Fibroblast of lung (primary cell): ENCODE measurements at regions not wholly inside any gene's neighbourhood (a gene's known extent, or its start where the extent isn't known, plus 50 kb on each side); places are given as distances from the start of the nearest gene placed in this dataset.

Source experiments
- CTCF ChIP-seq, 2 donors: IDR thresholded peaks in 1 of 2; conservative IDR thresholded peaks in 1 of 2; 1 replicate in 1 of 2; 2 replicates in 1 of 2; pipeline ENCODE4 v1.5.1; 2011 to 2012; ENCODE audit warnings: low read length in 2 of 2, control low read depth in 1 of 2, inconsistent platforms in 1 of 2, low read depth in 1 of 2, mild to moderate bottlenecking in 1 of 2
- EZH2 ChIP-seq: IDR thresholded peaks from 2 replicates; pipeline ENCODE4 v1.5.1; 2012; ENCODE audit warnings: low read length, control low read depth, mild to moderate bottlenecking; ENCODE audit errors: missing control alignments

GRCh38 chrX:82362550-82362949 lies 1145.5 kb upstream of the POU3F4 start:
- TF ChIP-seq CTCF (conservative IDR thresholded peaks at IDR 0.05 in 1 of 2, IDR thresholded peaks at IDR 0.05 in 1 of 2; ENCODE audit: low read depth in 1 of 2, low read length in 2 of 2) (no peak), EZH2 (no peak)
